CD4-positive, alpha-beta T cell treated with Interleukin-15 for 1 hour (primary cell): ENCODE measurements at regions not wholly inside any gene's neighbourhood (a gene's known extent, or its start where the extent isn't known, plus 50 kb on each side); places are given as distances from the start of the nearest gene placed in this dataset.
A peak's percentile ranks its signal among the peaks of the same experiment; 100 is the strongest.
"Not testable (repeated sequence)": the region's sequence is repeated elsewhere in the genome, so short reads cannot be mapped to it uniquely, and the experiment has no call there.

Experiments used
- DNase-seq: peaks from one replicate; pipeline ENCODE4 v3.0.0-alpha.2; 2020

DNA sequence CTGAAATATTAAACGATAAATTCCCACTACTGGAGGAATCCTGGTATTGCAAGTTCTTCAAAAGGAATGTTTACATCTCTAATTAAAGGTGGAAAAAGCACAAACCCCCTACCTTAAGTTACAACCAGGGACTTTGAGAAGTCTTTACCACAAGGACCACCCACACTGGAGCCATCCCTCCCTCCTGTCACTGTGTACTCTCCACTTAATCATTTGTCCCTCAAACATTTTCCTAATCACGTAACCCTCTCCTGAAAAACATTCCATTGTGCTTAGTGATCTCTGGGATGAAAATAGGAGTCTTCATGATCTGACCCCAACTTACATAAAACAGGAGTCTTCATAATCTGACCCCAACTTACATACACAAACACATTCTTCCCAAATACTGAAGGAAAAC lies 85.7 kb downstream of the SUCLG1 start:
- no peak for DNase-seq

GRCh38 chr2:84362541-84362940 lies 96.5 kb downstream of the SUCLG1 start:
- no peak for DNase-seq

DNA sequence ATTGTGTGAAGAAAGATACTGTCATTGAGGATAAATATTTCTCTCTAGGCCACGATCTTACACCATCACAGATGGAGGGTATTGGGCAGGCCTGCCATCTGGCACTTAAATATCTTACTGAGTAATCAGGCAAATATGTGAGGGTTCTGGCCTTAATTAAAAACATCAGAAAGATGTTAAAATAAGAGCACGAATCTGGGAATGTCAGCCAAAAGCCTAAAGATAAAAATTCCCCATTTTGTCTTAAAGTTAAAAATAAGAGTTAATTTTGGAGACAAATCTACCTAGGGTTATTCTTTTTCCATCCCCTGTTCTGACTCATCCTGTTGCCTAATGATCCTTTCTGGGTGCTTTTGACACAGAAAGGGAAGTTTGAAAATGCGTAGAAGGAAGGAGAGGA lies 121.0 kb downstream of the SUCLG1 start:
- no peak for DNase-seq

GRCh38 chr2:84327645-84328249 lies 131.3 kb downstream of the SUCLG1 start:
- no peak for DNase-seq

DNA sequence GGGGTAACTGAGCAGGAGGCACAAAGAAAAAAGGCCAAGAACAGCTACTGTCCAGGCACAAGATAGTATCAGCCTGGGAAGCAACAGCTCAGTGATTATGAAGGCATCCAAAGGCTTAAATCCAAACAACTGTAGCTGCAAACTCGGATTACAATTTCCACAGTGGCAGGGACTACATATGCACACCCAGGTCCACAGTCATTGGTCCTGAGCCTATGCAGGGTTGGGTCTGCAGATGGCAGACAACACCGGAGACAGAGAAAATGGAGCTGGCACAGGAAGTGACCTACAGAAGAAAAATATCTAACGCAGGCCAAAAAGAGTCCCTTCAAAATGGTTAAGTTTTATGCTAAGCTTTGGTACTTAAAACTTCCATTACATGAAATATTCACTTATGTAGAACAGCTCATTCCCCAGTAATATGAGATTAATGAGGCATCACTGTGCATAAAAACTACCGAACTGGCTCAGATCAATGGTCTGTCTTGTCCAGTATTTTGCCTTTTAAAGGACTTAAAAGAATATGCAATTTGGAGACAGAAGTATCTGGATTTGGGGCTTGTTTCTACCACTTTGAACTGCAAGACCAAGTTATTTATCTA lies 132.1 kb downstream of the SUCLG1 start:
- DNase-seq, result no peak

DNA sequence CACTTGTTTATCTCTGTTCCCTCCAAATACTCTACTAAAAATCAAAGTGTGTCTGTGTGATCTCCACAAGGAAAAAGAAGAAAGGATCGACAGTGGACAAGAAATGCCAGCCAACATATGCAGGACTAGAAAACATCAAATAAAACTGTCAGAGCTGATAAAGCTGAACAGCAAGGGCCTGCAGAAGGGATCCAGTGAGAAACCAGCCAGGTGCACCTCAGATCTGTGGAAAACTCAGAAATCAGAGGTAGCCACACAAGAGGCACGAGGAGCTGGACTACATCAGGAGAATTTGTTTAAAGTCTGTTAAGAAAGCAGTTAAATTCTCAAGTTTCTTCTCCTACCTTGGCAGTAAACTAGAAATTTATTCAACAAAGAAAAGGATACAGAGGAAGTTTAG lies 135.2 kb downstream of the SUCLG1 start:
- no peak for DNase-seq

GRCh38 chr2:84320940-84321339 lies 138.1 kb downstream of the SUCLG1 start:
- DNase-seq, result no peak

GRCh38 chr2:84319581-84319980 lies 139.5 kb downstream of the SUCLG1 start:
- DNase-seq, result no peak

DNA sequence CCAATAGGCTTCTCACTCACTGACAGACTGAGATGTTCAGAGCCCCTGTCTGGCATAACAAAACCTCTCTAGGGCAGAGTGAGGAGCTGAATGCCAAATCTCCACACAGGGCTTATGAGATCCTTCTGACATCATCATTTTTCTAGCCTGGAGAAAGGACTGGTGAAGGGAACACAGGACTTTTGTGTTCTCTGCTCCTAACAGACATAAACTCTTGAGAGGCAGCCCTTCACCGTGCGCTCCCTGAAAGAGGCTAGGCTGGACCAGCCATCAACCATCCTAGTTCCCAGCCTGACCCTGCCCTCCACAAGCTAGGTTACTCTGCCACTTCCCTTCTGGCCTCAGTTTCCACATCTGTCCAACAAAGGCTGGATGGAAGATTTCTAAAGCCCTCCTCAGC lies 141.9 kb downstream of the SUCLG1 start:
- DNase-seq, result no peak

DNA sequence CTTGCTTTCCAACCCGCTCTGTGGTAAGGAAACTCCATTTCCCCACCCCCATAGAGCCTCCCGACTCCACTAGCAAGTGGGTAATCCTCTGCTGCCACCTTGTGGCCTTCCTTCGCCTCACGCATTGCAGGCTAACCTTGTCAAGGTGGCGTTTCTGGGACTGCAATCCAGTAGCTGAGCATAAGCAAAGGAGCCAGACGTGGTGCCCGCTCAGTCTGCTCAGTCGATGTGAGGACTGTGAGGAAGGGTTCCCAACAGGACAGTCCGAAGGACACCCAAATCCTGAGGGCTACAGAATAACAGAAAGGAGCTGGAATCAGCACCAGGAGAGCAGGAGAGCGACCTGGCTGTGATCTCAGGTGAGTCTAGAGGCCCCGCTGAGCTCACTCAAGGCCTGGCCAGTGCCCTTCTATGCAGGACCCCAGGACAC lies 144.2 kb downstream of the SUCLG1 start:
- peak; percentile 41 for DNase-seq

DNA sequence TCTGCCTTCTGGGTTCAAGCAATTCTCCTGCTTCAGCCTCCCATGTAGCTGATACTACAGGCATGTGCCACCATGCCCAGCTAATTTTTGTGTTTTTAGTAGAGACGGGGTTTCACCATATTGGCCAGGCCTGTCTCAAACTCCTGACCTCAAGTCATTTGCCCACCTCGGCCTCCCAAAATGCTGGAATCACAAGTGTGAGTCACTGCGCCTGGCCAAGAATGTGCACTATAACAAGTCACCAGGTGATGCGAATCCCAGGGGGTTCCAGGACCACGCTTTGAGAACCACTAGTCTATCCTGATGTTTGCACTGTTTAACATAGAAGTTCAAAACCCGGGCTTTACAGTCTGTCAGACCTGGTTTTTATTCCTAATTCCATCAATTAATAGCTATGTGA lies 144.8 kb downstream of the SUCLG1 start:
- no peak for DNase-seq

DNA sequence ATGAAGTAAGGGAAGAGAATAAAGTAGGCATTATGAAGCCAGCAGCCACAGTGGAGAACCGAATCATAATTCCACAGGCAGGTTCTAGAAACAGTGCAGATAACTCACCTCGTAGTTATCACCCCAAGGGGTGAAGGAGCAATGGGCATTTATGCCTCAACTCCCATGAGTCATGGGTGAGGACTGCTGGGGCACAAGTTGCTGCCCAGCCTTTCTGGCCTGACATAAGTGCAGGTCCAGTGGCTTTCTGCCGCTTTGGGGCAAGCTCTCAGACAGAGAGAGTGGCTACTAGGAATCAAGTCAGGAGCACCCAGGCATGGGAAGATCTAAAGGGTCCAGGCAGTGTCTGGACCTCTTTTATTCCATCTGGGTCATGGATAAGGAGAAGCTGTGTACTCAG lies 149.8 kb downstream of the SUCLG1 start:
- no peak for DNase-seq

GRCh38 chr2:84306361-84306760 lies 152.7 kb downstream of the SUCLG1 start:
- DNase-seq, result no peak

DNA sequence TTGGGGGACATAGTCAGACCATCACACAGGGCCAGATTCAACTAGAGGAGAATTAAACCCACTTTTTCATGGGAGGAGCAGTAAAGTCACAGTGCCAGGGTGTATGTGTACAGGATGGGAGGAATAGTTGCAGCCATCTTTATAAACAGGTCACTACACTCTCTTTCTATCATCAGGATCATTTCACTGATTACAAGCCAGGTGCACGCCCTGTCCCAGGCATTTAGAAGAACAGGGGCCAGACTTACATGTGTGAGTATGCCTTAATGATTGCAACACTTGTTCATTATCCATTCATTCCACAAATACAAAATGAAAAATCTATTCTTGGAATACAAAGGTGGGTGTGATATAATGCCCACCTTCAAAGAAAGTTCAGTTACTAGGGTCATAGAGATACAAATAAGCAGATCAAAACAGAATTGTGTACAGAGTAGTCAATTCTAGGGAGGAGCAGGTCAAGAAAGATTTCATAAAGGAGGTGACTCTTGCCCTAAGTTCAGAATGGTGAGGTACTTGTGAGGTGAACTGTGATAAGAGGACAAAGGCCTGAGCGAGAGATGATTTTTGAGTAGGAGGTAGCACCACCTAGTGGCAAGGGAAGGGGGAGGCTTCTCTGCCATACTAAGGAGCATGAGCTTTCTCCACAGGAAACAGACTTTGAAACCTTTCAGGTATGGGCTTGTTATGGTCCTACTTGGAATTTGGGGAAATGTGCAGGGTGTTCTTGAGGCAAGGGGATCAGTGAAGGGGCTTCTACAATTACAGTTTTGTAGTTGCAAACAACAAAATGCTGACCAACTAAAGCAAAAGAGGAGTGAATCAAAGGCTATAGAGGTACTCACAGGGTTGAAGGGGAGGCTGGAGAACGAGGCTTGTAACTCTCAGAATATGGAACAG lies 156.3 kb downstream of the SUCLG1 start:
- no peak for DNase-seq

DNA sequence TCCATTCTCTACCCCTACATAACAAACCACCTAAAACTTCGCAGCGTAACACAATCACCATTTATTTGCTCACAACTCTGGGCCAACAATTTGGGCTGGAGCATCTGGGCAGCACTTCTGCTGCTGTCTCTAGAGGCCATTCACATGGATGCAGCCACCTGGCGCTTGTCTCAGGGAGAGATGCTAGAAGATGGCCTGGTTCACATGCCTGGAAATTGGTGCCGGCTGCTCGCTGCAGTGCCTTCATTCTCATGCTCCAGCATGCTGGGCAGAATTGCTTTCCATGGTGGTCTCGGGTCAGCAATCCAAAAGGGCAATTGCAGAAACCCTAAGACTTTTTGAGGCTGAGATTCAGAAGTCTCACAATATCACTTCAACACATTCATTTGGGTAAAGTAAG lies 157.4 kb downstream of the SUCLG1 start:
- DNase-seq, result no peak

GRCh38 chr2:84300696-84301029 lies 158.4 kb downstream of the SUCLG1 start:
- no peak for DNase-seq

DNA sequence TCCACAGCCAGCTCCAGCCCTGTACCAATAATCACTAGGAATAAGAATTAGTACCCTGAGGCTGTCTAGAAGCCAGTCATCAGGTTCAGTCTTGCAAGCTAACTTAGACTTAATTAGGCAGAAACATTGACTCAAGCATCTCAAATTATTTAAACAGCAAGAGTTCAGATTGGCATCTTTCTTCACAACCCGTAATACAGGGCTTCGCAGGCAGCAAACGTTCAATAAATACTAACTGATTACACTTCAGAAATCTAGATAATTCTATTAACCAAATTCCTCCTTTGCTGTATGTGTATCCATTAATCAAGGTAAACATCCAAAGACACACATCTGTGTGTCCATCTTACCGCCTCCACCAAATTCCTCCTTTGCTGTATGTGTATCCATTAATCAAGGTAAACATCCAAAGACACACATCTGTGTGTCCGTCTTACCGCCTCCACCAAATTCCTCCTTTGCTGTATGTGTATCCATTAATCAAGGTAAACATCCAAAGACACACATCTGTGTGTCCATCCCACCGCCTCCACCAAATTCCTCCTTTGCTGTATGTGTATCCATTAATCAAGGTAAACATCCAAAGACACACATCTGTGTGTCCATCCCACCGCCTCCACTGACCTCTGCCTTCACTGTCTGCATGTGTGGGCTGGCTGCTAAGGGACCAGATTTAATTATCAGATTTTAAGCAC lies 158.9 kb downstream of the SUCLG1 start:
- not testable (repeated sequence) for DNase-seq

- no peak for DNase-seq
Measured at GRCh38 chr2:84299211-84299775, 159.8 kb downstream of the SUCLG1 start.

DNA sequence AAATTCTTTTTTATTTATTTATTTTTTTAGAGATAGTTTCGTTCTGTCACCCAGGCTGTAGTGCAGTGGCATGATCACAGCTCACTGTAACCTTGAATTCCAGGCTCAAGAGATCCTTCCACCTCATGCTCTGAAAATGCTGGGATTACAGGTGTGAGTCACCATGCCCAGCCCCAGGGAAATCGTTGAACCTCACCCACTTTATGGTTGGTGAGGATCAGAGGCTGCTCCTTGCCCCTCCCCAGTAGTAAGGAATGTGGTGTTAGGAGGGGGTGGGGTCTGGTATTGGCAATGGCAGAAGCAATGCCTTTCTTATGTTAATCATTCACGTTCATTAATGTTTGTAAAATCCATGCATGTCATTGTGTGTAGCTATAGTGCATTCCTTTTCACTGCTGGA lies 161.9 kb downstream of the SUCLG1 start:
- DNase-seq, result no peak

- no peak for DNase-seq
Measured at GRCh38 chr2:84293791-84294380, 165.2 kb downstream of the SUCLG1 start.

GRCh38 chr2:84292545-84292944 lies 166.5 kb downstream of the SUCLG1 start:
- DNase-seq, result no peak

DNA sequence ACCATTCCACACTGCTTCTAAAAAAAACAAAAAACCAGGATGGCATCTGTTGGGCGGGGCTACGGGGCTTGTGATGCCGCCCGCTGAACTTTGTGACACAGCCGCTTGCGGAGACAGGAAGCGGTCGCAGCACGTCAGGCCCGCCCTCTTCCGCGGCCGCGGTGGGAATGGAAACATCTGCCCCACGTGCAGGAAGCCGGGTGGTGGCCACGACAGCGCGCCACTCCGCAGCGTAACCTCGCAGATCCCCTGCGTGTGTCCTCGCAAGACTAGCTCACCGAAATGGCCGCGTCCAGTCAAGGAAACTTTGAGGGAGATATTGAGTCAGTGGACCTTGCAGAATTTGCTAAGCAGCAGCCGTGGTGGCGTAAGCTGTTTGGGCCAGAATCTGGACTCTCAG lies 168.5 kb downstream of the SUCLG1 start:
- DNase-seq, result no peak

DNA sequence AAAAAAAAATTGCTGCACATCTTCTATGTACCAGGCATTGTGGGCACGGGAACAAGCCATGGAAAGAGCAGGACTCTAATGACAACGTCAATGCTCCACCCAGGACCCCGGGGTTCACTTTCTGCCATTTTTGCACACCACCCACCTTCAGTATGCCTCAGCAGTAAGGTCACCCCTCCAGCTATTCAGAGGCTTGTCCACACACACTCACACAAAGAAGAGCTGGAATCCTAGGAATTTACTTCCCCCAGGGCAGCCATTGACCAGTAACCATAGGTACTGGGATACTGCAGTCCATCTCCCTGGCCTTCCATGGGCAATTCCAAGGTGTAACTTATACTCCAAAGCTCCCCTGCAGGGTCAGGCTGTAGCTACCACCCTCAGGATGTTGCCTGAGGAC lies 170.8 kb downstream of the SUCLG1 start:
- DNase-seq, result no peak
